H54 (cell line): ENCODE measurements at regions not wholly inside any gene's neighbourhood (a gene's known extent, or its start where the extent isn't known, plus 50 kb on each side); places are given as distances from the start of the nearest gene placed in this dataset.

Experiments
- DNase-seq: peaks from one replicate; pipeline ENCODE4 v3.0.0; 2011; ENCODE audit warnings: low spot score, mixed read lengths; ENCODE audit not compliant: insufficient read length
- FAIRE-seq: peaks from 3 replicates; lab custom pipeline; 2011; peaks lifted over from hg19 to GRCh38; lab: Jason Lieb, UNC
- POLR2A ChIP-seq: IDR thresholded peaks from 2 replicates; pipeline ENCODE4 v1.6.1; 2011; ENCODE audit warnings: low read depth, mild to moderate bottlenecking, low read length

GRCh38 chr16:86682219-86682904 lies 104.0 kb downstream of the FOXL1 start:
- TF ChIP-seq POLR2A = no peak
- no peak for DNase-seq
- FAIRE-seq = no peak

- TF ChIP-seq POLR2A = no peak
- DNase-seq (no peak), FAIRE-seq (no peak)
These were observed 105.3 kb downstream of the FOXL1 start for GRCh38 chr16:86683441-86684194.

- no peak for TF ChIP-seq POLR2A
- DNase-seq (no peak), FAIRE-seq (no peak)
These were observed 106.7 kb downstream of the FOXL1 start for GRCh38 chr16:86685076-86685475.

- FAIRE-seq = no peak
- DNase-seq = no peak
- TF ChIP-seq POLR2A = no peak
These were observed 112.6 kb downstream of the FOXL1 start for GRCh38 chr16:86690970-86691369.

GRCh38 chr16:86692426-86692825 lies 114.1 kb downstream of the FOXL1 start:
- FAIRE-seq (no peak), DNase-seq (no peak)
- TF ChIP-seq POLR2A = no peak

GRCh38 chr16:86693033-86693432 lies 114.7 kb downstream of the FOXL1 start:
- FAIRE-seq = no peak
- TF ChIP-seq POLR2A = no peak
- DNase-seq = no peak

- no peak for TF ChIP-seq POLR2A
- no peak for DNase-seq
- no peak for FAIRE-seq
These were observed 119.4 kb downstream of the FOXL1 start for GRCh38 chr16:86697715-86698114.

GRCh38 chr16:86700046-86700945 lies 121.9 kb downstream of the FOXL1 start:
- DNase-seq (no peak), FAIRE-seq (no peak)
- TF ChIP-seq POLR2A = no peak

GRCh38 chr16:86701286-86701975 lies 123.1 kb downstream of the FOXL1 start:
- DNase-seq = no peak
- FAIRE-seq = no peak
- TF ChIP-seq POLR2A = no peak

- FAIRE-seq = no peak
These were observed 124.7 kb downstream of the FOXL1 start for GRCh38 chr16:86702824-86703588.

GRCh38 chr16:86704516-86704915 lies 126.2 kb downstream of the FOXL1 start:
- no peak for TF ChIP-seq POLR2A
- no peak for FAIRE-seq

More at GRCh38 chr16:86702824-86703588, 124.7 kb downstream of the FOXL1 start:
- TF ChIP-seq POLR2A = no peak
- no peak for DNase-seq

GRCh38 chr16:86706726-86707125 lies 128.4 kb downstream of the FOXL1 start:
- FAIRE-seq = no peak

More at GRCh38 chr16:86704516-86704915, 126.2 kb downstream of the FOXL1 start:
- no peak for DNase-seq

More at GRCh38 chr16:86706726-86707125, 128.4 kb downstream of the FOXL1 start:
- DNase-seq = no peak
- no peak for TF ChIP-seq POLR2A
